Stimulated activated CD4-positive, alpha-beta T cell treated with anti-CD3 and anti-CD28 coated beads, Interleukin-1b, Interleukin-23, amount 100 ng/mL, for 24 hours (primary cell): ENCODE measurements at regions not wholly inside any gene's neighbourhood (a gene's known extent, or its start where the extent isn't known, plus 50 kb on each side); places are given as distances from the start of the nearest gene placed in this dataset.
"Not testable (repeated sequence)": the region's sequence is repeated elsewhere in the genome, so short reads cannot be mapped to it uniquely, and the experiment has no call there.

ENCODE experiments used
- DNase-seq, 4 experiments: peaks; one replicate each; pipeline ENCODE4 v3.0.0-alpha.2; 2020; ENCODE audit warnings: low read depth in 4 of 4, low spot score in 1 of 4

DNA sequence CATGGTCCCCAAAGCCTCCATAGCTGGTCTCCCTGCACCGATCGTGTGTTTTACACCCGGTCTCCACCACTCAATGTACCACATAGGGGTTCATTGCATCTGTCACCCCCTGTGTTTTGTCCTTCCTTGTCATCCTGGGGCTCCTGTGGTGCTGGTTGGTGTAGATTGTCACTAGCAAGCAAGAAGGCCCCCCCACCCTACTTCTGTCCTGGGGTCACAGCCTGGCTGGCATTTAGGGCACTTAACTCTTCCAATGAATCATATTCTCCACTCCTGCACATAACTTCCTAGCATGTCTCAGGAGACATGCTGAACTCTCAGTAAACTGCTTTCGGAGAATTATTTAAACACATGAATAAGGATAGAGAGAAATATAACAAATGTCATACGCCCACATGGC, 161.4 kb downstream of the BCL2L11 start:
- DNase-seq = not testable (repeated sequence)

DNA sequence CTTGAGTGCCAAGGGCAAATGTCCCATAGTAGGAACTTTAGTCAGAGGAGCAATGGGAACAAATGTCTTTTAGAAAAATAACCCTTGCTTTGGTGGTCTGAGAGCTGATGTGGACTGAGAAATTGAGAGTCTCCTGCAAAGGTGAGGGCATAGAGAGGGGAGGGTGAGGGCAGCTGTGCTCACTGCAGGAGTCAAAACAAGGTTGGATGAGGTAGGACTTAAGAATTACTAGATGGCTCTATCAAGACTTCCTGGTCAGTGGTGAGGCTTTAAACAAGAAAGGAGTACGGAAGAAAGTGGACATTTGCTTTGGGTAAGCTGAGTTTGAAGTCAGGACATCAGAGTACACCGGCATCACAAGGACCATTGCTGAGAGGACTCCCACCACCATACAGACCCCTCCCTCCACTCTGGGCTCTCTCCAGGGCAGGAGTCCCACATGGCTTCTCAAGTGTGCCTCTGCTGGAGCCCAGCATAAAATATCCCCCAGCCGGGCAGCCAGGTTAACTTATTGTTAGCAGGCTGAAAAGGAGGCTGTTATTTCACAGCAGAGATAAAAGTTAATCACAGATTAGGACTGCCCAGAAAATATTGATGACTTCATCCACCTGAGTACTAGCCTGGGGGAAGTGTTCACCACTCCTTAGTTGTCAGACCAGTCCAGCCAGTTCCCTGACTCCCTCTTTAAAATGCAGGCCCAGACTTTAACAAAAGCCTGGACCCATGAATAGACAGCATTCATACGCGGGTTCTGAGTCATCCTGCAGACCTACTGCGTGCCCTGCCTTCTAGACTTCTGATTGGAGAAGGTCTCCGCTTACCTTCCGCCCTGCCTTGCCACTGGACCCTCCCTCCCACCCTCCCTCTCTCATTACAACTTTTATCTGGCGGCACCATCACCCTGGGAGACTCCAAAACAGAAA, 167.2 kb downstream of the BCL2L11 start:
- DNase-seq = not testable (repeated sequence)

DNA sequence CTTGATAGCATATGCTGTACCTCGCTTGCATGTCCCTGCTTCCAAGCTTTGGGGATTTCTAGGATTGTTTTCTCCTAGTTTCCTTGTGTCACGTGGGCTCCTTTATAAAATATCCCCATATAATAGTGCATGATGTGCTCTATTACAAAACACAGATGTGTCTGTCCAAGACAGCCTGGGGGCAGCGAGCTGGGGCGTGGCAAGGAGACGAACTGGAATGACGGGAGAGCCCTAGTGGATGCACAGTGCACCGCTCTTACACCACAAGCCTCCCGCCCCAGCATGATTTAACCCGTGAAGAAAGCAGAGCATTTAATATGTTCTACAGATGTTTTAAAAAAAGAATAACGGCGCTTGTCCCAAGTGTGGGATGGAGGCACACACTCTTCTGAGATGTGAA, 169.7 kb downstream of the BCL2L11 start:
- not testable (repeated sequence) for DNase-seq

DNA sequence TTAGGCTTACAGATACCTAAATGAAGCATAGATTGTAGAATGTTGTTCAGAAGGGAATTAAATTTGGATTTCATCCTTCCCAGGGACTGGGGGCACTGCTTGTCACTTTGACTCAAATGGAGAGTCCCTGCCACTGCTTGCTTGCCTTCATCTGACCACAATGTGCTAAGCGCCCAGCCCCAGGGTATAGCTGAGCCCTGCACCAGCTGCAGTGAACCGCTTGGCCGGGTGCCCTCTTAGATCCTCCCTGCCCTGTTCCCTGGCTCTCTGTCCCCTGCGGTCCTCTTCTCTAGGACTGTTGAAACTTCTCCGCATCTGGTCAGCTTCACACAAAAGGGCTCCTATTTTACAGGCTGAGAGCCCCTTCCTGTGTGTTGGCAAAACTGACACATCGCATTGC, 170.9 kb downstream of the BCL2L11 start:
- not testable (repeated sequence) for DNase-seq

DNA sequence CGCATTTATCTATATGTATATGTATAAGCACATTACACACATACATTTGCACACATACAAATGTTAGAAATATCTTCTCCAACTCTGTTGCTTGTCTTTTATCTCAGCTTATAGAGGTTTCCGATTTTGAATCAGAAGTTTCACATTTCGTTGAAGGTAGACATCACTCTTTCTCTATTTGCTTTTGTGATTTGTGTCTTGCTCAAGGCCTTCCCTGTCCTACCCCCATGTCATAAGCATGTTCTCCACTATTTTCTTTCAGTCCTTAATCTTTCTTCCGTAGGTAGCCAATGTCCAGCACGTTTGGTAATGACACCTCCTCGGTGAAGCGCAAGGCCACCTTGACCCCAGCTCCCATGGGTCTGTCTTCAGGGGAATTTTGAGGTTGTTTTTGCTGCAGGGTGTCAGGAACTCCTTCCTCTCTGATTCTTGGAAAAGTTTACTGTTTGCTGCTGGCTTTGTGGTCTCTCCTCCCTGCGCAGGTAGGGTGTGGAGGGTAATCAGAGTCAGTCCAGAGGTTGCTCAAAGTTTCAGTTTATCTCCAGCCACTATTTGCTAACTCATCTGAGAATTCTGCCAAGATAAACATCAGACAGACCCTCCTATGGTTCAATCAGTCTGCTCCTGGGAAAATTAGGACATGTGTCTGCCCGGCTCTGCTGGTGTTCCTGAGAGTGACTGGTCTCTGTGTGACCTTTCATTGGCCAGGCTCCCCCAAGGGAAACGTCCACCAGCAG, 171.7 kb downstream of the BCL2L11 start:
- not testable (repeated sequence) for DNase-seq

DNA sequence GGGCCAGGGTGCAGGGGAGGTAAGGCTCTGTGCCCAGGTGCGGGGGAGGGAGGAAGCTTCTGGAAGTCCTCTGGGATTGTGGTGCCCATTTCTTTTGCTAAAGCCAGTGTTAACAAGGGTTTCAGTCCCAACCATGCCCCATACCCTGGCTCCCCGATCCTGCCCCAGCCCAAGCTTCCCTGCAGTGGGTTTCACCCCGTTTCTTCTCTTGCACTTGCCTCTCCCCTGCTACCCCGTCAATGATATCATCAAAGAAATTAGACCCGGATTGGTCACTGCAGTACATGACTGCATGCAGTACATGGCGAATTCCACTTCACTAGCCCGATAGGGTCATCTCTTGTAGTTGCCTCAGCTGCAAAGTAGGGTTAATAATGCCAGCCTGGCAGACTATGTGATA, 174.0 kb downstream of the BCL2L11 start:
- DNase-seq = not testable (repeated sequence)

DNA sequence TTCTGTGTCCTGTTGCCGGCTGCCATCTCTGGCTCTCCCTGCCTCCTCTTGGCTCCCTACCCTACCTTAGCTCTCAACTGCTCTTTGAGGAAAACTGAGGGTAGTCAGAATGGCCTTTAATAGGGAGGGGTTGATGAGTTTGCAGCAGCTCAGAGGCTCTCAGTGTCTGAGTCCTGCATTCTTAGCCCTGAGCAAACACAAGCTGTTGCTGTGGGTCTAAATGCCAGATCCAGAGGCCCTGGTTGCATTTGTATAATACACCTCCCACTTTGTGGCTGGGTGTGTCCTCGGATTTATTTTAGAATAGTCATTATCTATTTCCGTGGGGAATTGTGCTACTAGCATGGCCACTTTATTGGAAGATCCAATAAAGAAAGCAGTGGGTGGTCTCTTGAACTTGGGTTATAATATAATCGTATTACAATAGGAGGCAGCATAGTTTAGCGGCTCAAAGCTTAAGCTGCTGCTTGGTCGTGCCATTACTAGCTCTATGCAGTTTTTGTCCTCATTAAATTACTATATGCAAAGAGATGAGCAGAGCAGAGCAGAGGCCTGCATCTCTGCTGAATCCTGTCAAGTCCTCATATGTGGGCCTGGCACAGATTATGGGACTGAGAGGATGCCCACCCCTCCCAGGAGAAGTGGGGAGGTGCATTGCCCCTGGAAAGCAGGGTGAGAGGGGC, 175.5 kb downstream of the BCL2L11 start:
- not testable (repeated sequence) for DNase-seq

DNA sequence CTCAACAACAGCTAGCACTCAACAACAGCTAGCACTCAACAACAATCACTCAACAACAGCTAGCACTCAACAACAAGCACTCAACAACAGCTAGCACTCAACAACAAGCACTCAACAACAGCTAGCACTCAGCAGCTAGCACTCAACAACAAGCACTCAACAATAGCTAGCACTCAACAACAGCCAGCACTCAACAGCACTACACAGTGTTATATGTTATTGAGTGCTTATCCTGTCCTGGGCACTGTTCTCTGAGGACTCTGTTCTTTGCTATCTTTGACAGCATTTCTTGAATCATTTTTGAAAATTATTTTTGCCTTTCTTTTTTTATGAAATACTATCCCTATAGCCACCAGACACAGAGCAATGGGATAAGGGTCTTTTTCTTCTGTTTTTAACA, 176.4 kb downstream of the BCL2L11 start:
- DNase-seq = not testable (repeated sequence)

DNA sequence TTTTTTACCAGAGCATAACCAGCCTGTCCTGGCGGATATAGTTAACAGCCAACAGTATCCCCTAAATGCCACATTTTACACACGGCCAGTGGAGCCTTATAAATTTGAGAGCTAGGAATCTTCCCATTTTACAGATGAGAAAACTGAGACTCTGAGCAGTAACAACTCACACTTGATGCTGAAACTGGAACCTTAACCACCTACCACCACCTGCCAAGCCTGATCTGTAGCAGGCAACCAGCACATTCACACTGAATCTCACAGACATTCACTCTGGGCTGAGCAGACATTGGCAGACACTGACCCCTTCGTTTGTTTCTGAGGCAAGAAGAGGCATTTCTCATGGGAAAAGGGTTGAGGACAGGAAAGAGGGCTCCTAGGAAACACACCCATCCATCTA, 178.2 kb downstream of the BCL2L11 start:
- DNase-seq = not testable (repeated sequence)

DNA sequence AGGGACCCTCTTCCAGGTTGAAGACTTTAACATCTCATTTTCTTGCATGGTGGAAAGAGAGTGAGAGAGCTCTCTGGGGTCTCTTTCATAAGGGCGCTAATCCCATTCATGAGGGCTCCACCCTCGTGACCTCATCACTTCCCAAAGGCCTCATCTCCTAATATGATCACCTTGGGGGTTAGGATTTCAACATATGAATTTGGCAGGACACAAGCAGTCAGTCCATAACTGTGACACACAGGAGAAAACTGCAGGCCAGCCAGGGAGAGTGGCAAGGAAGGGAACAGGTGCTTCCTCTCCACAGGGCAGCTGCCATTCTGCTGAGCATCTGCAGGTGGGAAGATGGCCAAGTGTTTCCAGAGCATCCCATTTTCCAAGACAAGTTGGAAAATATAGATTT, 178.9 kb downstream of the BCL2L11 start:
- not testable (repeated sequence) for DNase-seq

DNA sequence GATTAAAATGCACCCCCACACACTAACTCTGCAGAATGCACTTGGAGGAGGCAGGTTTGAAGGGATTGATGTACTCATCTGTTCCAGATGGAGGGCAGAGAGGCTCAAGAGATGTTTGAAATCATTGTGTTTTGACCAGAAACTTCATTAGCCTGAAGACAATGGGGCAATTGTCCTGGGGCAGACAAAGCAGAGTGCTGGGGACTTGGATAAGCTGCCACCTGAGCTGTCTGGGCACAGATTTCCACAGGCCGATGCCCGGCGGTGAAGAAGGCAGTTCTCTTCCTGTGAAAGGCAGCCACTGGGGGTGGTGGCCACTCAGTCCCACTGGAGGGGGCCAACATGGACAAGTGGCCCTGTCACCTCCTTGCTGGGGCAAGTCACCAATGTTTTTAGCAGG, 181.0 kb downstream of the BCL2L11 start:
- not testable (repeated sequence) for DNase-seq

DNA sequence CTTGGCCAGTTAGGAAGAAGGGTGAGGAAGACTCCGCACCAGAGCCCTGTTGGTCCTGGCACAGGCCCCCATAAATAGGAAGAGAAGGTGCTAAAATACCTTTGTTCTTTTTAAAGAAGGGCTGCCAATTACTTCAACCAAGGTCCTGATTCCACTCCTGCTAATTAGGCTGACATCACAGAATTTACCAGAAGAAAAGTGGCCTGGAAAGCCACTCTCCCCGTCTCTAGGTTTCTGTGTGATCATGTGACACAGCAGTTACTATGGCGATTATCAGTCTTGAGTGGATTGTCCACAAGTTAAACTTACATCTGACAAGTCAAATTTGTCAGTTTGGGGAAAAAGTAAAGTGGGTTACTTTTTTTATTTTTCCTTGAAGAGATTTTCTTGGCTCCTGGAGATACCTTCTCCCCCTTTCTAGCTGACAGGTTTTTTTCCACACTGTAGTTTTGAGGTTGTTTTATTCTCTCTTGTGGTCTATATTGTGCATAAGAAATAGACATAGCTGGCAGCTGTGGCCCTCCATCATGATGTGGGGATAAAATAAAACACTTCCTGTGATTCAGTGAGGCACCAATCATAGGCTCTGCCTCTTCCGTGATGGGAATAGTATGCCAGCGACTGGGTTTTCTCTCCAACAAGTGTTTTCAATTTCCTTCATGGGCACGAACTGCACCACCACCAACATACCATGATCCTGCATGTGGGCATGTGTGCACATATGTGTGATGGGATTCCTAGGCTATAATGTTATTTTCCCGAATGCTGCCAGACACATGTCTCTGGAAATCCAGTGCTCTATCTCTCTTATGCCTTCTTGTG, 181.9 kb downstream of the BCL2L11 start:
- not testable (repeated sequence) for DNase-seq

DNA sequence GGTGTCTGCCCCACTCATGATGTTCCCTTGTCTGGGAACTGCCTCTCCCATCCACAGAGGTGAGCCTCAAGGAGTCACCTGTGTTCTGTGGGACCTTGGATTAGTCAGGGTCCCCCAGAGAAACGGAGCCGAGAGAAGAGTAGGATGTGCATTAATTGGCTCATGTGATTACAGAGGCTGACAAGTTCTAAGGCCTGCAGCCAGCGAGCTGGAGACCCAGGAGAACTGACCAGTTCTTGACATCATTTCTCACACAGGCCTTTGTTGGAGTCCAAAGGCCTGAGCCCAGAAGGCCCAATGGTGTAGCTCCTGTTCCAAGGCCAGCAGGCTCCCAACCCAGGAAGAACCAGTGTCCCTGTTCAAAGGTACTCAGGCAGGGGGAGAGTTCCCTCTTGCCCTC, 186.6 kb downstream of the BCL2L11 start:
- not testable (repeated sequence) for DNase-seq

DNA sequence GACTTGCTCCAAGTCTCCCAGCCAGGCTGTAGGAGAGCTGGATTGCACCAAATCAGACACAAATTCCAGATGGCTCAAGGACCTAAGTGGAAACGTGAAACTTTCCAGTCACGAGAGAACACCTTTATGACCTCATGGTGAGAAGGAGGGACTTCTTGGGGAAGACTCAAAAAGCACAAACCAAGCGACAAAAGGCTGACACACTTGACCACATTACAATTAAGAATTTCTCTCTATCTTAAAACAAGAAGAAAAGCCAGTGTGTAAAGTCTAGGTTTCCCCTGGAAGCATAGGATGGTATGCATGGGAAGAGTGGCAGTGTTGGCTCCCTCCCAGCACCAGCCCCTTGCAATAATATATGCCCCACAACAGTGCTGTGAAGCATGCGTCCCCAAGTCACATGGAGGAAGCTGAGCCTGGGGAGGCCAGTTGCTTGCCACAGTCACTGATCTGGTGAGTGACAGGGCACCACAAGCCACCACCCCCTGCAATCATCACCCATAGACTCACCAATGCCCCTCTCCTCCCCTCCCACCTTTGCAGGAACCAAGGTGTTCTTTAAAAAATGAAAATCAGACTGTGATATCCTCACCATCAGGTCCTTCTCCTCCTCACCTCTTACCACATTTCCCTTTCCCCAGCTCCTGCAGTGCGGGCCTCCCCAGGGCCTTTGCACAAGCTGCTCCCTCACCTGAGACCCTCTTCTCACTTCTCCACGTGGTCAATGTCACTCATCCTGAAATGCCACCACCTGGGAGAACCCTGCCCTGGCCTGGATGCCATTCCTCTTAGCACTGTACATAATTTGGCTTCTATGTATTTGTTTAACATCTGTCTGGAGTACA, 188.7 kb downstream of the BCL2L11 start:
- DNase-seq = not testable (repeated sequence)

DNA sequence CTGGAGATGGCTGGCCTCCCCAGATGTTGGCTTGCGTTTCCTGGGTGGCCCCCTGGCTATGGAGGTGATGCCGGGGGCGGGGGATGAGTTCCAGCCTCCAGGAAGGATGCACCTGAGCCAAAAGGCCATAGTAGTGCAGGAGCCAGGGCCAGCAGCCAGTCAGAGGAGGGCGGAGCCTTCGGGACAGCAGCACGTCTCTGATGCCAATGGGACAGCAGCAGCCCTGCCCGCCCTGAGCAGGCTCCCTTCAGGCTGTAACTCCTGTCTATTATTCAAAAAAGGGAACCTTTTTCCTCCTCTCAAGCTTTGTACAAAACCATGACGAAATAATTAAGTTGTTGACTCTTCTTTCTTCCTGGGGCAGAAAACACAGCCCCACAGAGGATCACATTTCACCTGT, 189.7 kb downstream of the BCL2L11 start:
- DNase-seq = not testable (repeated sequence)

DNA sequence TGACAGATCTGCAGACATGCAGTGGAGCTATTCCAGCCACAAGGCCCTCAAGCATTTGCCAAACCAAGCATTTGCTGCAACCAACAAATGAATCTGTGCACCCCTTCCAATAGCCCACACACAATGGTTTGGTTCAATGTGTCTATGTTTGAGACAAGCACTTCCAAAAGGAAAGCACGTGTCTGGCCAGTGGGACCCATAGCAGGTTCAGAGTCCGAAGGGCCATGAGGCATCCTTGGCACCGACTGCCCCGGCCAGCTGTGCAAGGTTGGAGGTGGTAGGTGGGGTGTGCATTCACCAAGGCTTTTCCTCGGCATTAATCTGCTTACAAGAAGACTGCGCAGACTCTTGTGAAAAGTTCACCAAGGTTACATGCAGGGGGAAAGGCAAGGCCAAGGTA, 190.9 kb downstream of the BCL2L11 start:
- not testable (repeated sequence) for DNase-seq

DNA sequence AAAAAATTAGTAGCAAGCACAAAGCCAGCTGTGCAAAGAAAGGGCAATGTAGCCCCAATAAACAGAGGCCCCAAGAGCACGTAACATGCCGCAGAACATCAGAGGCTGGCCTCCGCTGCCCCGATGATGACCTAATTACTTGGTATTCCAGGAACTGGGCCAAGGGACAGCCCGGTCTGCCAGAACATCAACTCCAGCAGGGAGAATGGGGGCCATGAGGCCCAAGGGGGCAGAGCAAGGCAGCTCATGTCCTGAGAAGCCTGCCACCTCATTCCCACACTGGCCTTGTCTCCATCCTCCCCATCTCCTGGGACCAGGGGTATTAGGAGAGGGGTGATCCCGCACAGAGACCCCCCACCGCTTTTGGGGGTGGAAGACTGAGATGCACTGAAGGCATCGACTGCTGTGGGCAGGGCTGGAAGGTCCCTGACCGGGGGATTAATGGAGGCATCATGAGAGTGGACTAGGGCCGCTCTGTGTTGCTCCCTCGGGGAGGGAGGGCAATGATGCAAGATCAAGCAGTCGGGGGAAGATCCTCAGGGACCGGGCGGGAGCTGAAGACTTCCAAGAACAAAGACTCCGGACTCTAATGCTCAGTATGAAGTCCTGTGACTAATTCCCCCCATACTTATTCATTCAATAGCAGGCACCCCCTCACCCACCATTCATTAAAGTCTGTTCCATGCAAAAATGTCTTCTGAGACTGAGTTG, 192.3 kb downstream of the BCL2L11 start:
- not testable (repeated sequence) for DNase-seq

DNA sequence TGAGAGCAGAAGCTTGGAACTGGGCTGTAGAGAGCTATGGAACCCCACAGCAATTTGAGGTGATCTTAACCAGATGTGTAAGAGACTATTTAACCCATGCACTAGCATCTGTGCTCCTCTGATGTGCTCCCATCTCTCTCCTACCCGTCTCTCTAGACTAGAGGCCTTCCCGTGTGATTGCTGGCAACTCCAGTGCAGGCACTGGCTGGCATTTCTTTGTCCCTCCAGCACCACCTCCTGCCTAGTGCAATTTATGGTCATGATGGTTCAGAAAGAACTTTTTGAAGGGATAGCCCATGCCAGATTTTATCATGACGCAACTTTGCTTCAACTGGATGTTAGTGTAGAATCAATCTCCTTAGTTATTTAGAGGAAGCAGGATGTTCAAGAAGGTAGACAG, 193.0 kb downstream of the BCL2L11 start:
- DNase-seq = not testable (repeated sequence)
